ENCODE measurements at regions not wholly inside any gene's neighbourhood (a gene's known extent, or its start where the extent isn't known, plus 50 kb on each side); places are given as distances from the start of the nearest gene placed in this dataset.
"Not testable (repeated sequence)": the region's sequence is repeated elsewhere in the genome, so short reads cannot be mapped to it uniquely, and the experiment has no call there.

GRCh38 chr9:64130325-64130724, 1154.7 kb downstream of the FOXD4L5 start:
- H3K4me3 ChIP-seq; H3K4me1 ChIP-seq (replicated peaks); H3K27me3 ChIP-seq (replicated peaks); H3K27ac ChIP-seq; H3K9me3 ChIP-seq (replicated peaks); H3K36me3 ChIP-seq; DNase-seq (ENCODE audit: low read depth in 1 of 2, low spot score in 2 of 2): not testable (repeated sequence)

GRCh38 chr9:64128572-64128971, 1156.4 kb downstream of the FOXD4L5 start:
- H3K27me3 ChIP-seq (replicated peaks), result no peaks in the 10 kb centered on the region
- H3K9me3 ChIP-seq (replicated peaks), result no peaks in the 10 kb centered on the region
- H3K36me3 ChIP-seq, result no peaks in the 10 kb centered on the region
- no peak for DNase-seq (ENCODE audit: low read depth in 1 of 2, low spot score in 2 of 2)
- H3K27ac ChIP-seq, result no peak overlapping the region
- H3K4me3 ChIP-seq, result no peak overlapping the region
- H3K4me1 ChIP-seq (replicated peaks), result no peaks in the 10 kb centered on the region

GRCh38 chr9:64121602-64122001, 1163.4 kb downstream of the FOXD4L5 start:
- not testable (repeated sequence) for DNase-seq (ENCODE audit: low read depth in 1 of 2, low spot score in 2 of 2); H3K27ac ChIP-seq; H3K27me3 ChIP-seq (replicated peaks); H3K4me1 ChIP-seq (replicated peaks); H3K9me3 ChIP-seq (replicated peaks); H3K36me3 ChIP-seq; H3K4me3 ChIP-seq

- not testable (repeated sequence) for H3K4me3 ChIP-seq; DNase-seq (ENCODE audit: low read depth in 1 of 2, low spot score in 2 of 2); H3K4me1 ChIP-seq (replicated peaks); H3K27ac ChIP-seq; H3K36me3 ChIP-seq; H3K27me3 ChIP-seq (replicated peaks); H3K9me3 ChIP-seq (replicated peaks)
These were observed 1167.7 kb downstream of the FOXD4L5 start for GRCh38 chr9:64117329-64117728.

- H3K9me3 ChIP-seq (replicated peaks); H3K4me3 ChIP-seq; H3K4me1 ChIP-seq (replicated peaks); H3K27ac ChIP-seq; H3K27me3 ChIP-seq (replicated peaks); DNase-seq (ENCODE audit: low read depth in 1 of 2, low spot score in 2 of 2); H3K36me3 ChIP-seq: not testable (repeated sequence)
These were observed 1177.1 kb downstream of the FOXD4L5 start for GRCh38 chr9:64107867-64108266.

GRCh38 chr9:64107211-64107610, 1177.8 kb downstream of the FOXD4L5 start:
- H3K4me3 ChIP-seq; H3K27ac ChIP-seq; H3K27me3 ChIP-seq (replicated peaks); H3K4me1 ChIP-seq (replicated peaks); DNase-seq (ENCODE audit: low read depth in 1 of 2, low spot score in 2 of 2); H3K9me3 ChIP-seq (replicated peaks); H3K36me3 ChIP-seq: not testable (repeated sequence)

- not testable (repeated sequence) for H3K4me3 ChIP-seq; H3K9me3 ChIP-seq (replicated peaks); H3K27ac ChIP-seq; H3K36me3 ChIP-seq; H3K27me3 ChIP-seq (replicated peaks); DNase-seq (ENCODE audit: low read depth in 1 of 2, low spot score in 2 of 2); H3K4me1 ChIP-seq (replicated peaks)
These were observed 1179.8 kb downstream of the FOXD4L5 start for GRCh38 chr9:64105193-64105592.

GRCh38 chr9:64101504-64101903, 1183.5 kb downstream of the FOXD4L5 start:
- H3K27ac ChIP-seq; H3K27me3 ChIP-seq (replicated peaks); H3K4me1 ChIP-seq (replicated peaks); H3K4me3 ChIP-seq; DNase-seq (ENCODE audit: low read depth in 1 of 2, low spot score in 2 of 2); H3K9me3 ChIP-seq (replicated peaks); H3K36me3 ChIP-seq: not testable (repeated sequence)

- not testable (repeated sequence) for H3K27me3 ChIP-seq (replicated peaks); H3K9me3 ChIP-seq (replicated peaks); H3K36me3 ChIP-seq; H3K4me3 ChIP-seq; H3K27ac ChIP-seq; DNase-seq (ENCODE audit: low read depth in 1 of 2, low spot score in 2 of 2); H3K4me1 ChIP-seq (replicated peaks)
These were observed 1184.3 kb downstream of the FOXD4L5 start for GRCh38 chr9:64100571-64101155.

GRCh38 chr9:64085998-64086397, 1199.0 kb downstream of the FOXD4L5 start:
- H3K27me3 ChIP-seq (replicated peaks); H3K9me3 ChIP-seq (replicated peaks); H3K27ac ChIP-seq; H3K4me3 ChIP-seq; H3K36me3 ChIP-seq; H3K4me1 ChIP-seq (replicated peaks); DNase-seq (ENCODE audit: low read depth in 1 of 2, low spot score in 2 of 2): not testable (repeated sequence)

GRCh38 chr9:64071358-64072253, 1213.4 kb downstream of the FOXD4L5 start:
- H3K4me3 ChIP-seq; H3K9me3 ChIP-seq (replicated peaks): not testable (repeated sequence)
- DNase-seq (ENCODE audit: low read depth in 1 of 2, low spot score in 2 of 2), result peak in 1 of 2 experiments; percentile 33

GRCh38 chr9:64070611-64071357, 1214.2 kb downstream of the FOXD4L5 start:
- not testable (repeated sequence) for DNase-seq (ENCODE audit: low read depth in 1 of 2, low spot score in 2 of 2)

More at GRCh38 chr9:64071358-64072253, 1213.4 kb downstream of the FOXD4L5 start:
- not testable (repeated sequence) for H3K36me3 ChIP-seq; H3K4me1 ChIP-seq (replicated peaks); H3K27ac ChIP-seq; H3K27me3 ChIP-seq (replicated peaks)

GRCh38 chr9:64070083-64070482, 1214.9 kb downstream of the FOXD4L5 start:
- H3K36me3 ChIP-seq; H3K4me3 ChIP-seq; H3K9me3 ChIP-seq (replicated peaks); DNase-seq (ENCODE audit: low read depth in 1 of 2, low spot score in 2 of 2); H3K27ac ChIP-seq; H3K27me3 ChIP-seq (replicated peaks); H3K4me1 ChIP-seq (replicated peaks): not testable (repeated sequence)

More at GRCh38 chr9:64070611-64071357, 1214.2 kb downstream of the FOXD4L5 start:
- not testable (repeated sequence) for H3K27me3 ChIP-seq (replicated peaks); H3K9me3 ChIP-seq (replicated peaks); H3K4me3 ChIP-seq; H3K36me3 ChIP-seq; H3K27ac ChIP-seq; H3K4me1 ChIP-seq (replicated peaks)

- Histone ChIP-seq H3K9me3 (replicated peaks) (no peaks in the 10 kb centered on the region), H3K36me3 (no peaks in the 10 kb centered on the region), H3K4me3 (no peak overlapping the region), H3K27ac (no peak overlapping the region), H3K4me1 (replicated peaks) (no peaks in the 10 kb centered on the region), H3K27me3 (replicated peaks) (no peaks in the 10 kb centered on the region)
- no peak for DNase-seq (ENCODE audit: low read depth in 1 of 2, low spot score in 2 of 2)
These were observed 1218.2 kb downstream of the FOXD4L5 start for GRCh38 chr9:64066736-64067368.
